Nucleus accumbens (tissue), 56 donors: ENCODE measurements at regions not wholly inside any gene's neighbourhood (a gene's known extent, or its start where the extent isn't known, plus 50 kb on each side); places are given as distances from the start of the nearest gene placed in this dataset.
A peak's percentile ranks its signal among the peaks of the same experiment; 100 is the strongest.

ENCODE experiments used
- DNase-seq, 56 donors: peaks; one replicate each; lab custom pipeline; 2025; lab: John Stamatoyannopoulos, UW

GRCh38 chr4:1562771-1563170, 121.3 kb downstream of the FAM53A start:
- DNase-seq = no peak

- no peak for DNase-seq
Observed at GRCh38 chr4:1562371-1562770, 121.7 kb downstream of the FAM53A start.

- DNase-seq = no peak
Observed at GRCh38 chr4:1561286-1561990, 122.7 kb downstream of the FAM53A start.

GRCh38 chr4:1559896-1560650, 124.0 kb downstream of the FAM53A start:
- no peak for DNase-seq

GRCh38 chr4:1558205-1558604, 125.9 kb downstream of the FAM53A start:
- DNase-seq = no peak

GRCh38 chr4:1557221-1557597, 126.9 kb downstream of the FAM53A start:
- no peak for DNase-seq

- DNase-seq = no peak
Observed at GRCh38 chr4:1556541-1557220, 127.4 kb downstream of the FAM53A start.

- DNase-seq = no peak
Observed at GRCh38 chr4:1554876-1555265, 129.2 kb downstream of the FAM53A start.

- DNase-seq = no peak
Observed at GRCh38 chr4:1554246-1554875, 129.8 kb downstream of the FAM53A start.

GRCh38 chr4:1553365-1553764, 130.7 kb downstream of the FAM53A start:
- DNase-seq = no peak

- no peak for DNase-seq
Observed at GRCh38 chr4:1552451-1552850, 131.7 kb downstream of the FAM53A start.

GRCh38 chr4:1551211-1551610, 132.9 kb downstream of the FAM53A start:
- no peak for DNase-seq

- DNase-seq = no peak
Observed at GRCh38 chr4:1550122-1551070, 133.7 kb downstream of the FAM53A start.

GRCh38 chr4:1549638-1550035, 134.5 kb downstream of the FAM53A start:
- no peak for DNase-seq

- peak in 12 of 56 donors; percentile 2 to 29 (median 10) for DNase-seq
Observed at GRCh38 chr4:1548827-1549637, 135.1 kb downstream of the FAM53A start.

- DNase-seq = no peak
Observed at GRCh38 chr4:1547856-1548826, 136.0 kb downstream of the FAM53A start.

- no peak for DNase-seq
Observed at GRCh38 chr4:1547131-1547855, 136.8 kb downstream of the FAM53A start.
